ENCODE measurements at regions not wholly inside any gene's neighbourhood (a gene's known extent, or its start where the extent isn't known, plus 50 kb on each side); places are given as distances from the start of the nearest gene placed in this dataset.
"Not testable (repeated sequence)": the region's sequence is repeated elsewhere in the genome, so short reads cannot be mapped to it uniquely, and the experiment has no call there.

DNA sequence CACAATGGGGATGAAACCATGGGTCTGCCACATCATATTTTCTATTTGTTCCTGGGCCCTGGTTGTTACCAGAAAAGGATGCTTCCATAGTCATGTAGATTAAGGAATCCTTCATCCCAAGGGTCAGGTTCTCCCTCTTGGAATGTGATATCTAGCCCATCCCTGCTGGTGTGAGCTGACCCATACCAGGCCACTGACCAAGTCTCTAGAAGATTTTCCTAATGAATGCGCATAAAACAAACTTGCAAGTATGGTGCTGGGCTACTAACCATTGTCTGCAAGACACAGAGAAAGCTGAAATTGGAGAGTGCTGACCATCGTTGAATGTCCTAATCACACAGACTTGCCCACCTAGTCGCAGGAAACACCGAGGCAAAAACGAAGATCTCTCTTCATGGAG, 972.6 kb downstream of the EFNA5 start:
- DNase-seq (ENCODE audit: low spot score), result no peak

DNA sequence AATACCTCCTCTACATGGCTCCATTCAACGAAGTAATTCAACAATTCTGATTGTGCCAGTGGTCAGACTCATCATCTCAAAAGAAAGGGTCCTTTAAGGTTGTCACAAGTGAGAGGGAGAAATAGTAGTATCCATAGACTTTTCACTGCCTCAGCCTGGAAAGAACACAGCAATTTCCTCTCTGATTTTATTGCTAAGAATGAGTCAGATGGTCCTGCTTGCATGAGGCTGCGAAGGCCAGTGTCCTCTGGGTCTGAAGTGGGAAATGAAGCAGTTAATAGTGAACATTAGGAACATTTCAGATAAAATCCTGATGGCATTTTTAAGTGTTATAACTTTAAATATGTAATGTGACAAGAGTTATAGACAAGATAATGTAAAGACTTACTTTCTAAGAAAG, 979.0 kb downstream of the EFNA5 start:
- DNase-seq (ENCODE audit: low spot score), result no peak

DNA sequence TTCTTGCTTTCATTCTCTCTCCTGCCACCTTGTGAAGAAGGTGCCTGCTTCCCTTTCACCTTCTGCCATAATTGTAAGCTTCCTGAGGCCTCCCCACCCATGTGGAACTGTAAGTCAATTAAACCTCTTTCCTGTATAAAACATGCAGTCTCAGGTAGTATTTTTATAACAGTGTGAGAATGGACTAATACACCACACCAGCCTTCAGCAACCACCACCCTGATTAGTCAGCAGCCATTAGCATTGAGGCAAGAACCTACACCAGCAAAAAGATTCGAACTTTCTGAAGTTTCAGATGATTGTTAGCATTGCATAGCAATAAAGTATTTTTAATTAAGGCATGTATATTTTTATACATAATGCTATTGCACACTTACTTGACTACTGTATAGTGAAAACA, 980.2 kb downstream of the EFNA5 start:
- DNase-seq (ENCODE audit: low spot score), result no peak

DNA sequence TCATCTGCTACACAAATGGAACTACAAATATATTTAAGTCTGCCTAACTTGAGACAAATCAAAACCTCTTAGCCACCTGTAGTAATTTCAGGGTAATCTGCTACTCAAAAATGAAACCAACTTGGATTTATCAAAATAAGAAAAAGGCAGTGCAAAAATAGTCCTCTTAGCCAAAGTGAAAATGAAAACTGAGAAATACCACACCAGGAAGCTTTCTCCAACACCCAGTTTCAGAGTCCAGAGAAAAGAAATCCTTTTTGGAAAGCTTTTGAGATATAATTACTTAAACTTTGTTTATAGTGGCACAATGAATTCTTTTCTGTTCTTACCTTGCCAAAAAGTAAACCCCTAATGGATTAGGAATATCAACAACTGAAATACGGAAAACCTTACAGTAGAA, 990.4 kb downstream of the EFNA5 start:
- no peak for DNase-seq (ENCODE audit: low spot score)

DNA sequence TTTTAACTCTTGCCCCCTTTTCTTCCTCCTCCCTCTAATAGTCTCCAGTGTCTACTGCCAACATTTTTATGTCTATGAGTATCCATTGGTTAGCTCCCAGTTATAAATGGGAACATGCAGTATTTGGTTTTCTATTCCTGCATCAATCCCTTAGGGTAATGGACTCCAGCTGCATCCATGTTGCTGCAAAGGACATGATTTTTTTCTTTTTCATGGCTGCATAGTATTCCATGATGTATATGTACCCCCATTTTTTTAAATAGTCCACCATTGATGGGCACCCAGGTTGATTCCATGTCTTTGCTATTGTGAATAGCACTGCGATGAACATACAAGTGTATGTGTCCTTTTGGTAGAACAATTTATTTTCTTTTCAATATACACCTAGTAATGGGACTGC, 993.7 kb downstream of the EFNA5 start:
- DNase-seq (ENCODE audit: low spot score), result no peak

DNA sequence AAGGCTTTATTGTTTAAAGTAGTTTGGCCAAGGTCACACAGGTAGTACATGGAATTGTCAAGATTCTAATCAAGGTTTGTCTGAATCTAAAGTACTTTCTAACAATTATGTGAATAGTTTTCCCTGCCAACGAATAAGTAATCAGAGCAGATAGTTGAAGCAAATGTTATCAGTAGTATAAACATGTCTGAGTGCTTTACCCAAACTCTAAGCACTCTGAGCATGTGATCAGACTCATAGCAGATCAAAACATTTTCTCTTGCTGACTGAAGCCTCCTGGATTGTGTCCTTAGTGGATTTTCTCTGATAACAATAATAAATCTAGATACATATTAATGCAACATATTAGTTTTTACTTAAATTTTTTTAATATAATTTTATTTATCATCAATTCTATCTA, 995.0 kb downstream of the EFNA5 start:
- DNase-seq (ENCODE audit: low spot score), result no peak

DNA sequence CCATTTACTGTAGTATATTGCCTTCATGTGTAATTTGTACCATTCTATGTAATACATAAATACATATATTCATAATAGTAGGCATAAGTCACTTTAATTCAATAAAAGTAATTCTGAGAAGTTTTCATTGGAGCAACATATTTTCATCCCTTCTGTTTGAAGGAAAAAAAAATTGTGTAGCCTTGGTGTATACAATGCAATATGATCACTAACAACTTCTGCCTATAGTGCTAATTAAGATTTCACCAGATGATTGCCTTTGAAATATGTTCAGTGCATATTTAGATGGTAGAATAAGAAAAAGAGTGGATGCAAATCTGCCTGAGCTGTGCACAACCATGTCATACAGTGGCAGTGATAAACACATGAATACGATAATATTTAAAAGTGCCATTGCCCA, 996.8 kb downstream of the EFNA5 start:
- DNase-seq (ENCODE audit: low spot score), result no peak

DNA sequence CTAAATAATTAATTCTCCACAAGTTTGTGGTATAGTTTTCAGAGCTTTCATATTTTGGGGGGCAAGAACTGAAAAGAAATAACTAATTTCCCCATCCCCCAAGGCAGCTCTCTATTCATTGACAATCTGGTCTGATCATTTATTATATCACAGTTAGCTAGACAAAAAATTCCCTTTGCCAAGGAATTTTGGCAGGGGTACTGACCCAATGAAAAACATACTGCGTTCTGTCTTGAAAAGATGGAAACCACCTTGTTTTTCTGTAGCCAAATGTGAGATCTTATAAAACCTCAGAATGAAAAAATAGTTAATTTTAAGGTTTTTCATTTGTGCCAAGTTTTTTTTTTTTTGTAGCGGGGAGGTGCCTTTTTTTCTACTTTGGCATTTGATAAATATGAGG, 1008.9 kb downstream of the EFNA5 start:
- no peak for DNase-seq (ENCODE audit: low spot score)

DNA sequence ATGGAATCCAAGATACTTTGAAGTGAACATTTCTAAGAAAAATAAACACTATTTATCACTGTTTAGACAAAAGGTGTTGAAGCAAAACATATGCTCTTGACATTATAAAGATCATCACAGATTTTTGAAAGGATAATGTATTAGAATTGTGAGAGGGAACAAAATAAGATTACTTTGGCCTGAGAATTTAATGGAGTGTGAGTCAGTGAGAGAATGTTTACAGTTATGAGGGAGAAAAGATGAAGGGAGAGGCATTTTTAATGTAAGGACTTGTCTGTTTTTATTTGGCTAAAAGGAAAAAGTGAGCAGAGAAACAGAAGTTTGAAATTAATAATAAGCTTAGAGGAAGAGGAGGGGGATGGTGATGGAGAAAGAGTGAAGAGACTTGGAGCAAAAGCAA, 1010.1 kb downstream of the EFNA5 start:
- DNase-seq (ENCODE audit: low spot score), result no peak

DNA sequence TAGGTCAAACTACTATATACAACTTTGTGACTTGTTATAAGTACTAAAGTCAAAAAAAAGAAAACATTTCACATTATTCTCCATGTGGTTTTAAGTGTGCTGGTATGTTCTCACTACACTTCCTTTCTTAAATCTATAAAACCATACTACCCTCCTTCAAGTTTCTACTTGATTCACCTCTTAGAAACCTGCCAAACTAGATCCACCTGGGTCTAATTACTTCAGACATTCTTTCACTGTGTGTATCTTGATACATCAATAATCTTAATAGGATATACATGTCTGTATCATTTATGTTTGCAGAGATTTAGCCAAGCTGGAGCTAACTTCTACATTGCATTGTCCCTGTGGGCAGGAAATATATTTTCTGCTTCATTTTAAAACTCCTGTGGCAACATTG, 1012.6 kb downstream of the EFNA5 start:
- no peak for DNase-seq (ENCODE audit: low spot score)

DNA sequence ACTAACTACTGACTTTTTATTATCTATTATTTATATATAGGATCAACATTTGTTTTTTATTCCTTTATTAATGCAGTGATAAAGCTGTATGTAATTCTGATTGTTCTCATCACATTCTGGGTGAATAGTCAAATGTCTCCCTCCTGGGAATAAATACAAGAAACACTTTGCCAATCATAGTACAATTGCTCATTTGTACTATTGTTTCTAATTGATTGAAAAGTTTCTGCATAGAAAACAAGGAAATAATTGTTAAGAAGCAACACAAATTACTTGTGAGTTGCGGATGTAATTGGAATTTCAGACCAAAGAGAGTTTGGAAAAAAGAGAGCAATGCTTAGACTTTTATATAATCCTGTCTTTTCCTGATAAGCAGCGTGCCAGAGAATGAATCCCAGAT, 1013.9 kb downstream of the EFNA5 start:
- DNase-seq (ENCODE audit: low spot score), result peak; percentile 59

DNA sequence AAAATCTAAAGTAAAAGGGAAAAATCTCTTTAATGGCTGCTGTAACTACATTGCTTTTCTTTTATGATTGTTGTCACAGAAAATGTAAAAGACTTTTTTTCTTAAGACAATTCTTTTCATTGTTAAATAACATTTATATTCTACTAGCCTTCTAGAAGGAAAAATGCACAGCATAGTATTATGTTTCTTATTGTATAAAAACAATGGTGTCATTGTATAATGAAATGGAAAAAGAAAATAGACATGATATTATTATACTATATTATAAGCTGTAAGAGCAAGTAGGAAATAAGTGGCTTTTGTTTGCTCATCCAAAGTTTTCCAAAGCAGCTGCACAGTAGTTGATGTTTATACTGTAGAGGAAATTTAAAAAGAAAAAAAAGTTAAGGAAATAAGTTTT, 1021.7 kb downstream of the EFNA5 start:
- peak; percentile 5 for DNase-seq (ENCODE audit: low spot score)

DNA sequence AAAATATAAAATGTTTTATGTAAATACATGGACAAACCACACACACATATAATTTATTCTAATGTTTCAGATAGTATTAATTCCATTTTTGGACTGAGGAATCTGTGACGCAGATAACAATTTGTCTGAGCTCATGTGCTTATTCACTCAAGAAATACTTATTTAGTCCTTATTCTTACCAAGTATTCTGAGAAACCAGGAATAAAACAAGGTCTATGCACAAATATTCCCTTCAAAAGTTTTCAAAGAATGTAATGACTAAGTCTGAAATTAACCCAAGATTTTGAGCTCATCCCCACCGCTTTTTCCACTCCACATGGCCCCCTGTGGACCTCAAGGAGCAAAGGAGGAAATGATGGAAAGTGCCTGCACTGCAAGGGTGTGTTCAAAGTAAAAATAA, 1022.3 kb downstream of the EFNA5 start:
- no peak for DNase-seq (ENCODE audit: low spot score)

DNA sequence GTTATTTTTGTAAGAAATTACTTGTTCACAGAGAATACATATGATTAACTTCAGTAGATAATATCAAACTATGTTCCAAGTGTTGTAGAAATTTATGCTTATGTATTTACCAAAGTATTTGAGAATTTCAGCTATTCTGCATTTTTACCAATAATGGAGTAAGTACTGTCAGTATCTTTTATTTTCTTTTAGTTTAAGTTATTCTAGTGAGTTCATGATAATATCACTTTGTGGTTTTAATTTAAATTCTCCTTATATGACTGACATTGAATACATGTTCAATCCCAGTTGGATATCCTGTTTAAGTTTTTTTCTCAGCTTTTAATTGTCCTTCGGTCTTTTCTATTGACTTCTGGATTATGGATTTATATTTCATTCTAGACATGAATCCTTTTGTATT, 1024.6 kb downstream of the EFNA5 start:
- no peak for DNase-seq (ENCODE audit: low spot score)

DNA sequence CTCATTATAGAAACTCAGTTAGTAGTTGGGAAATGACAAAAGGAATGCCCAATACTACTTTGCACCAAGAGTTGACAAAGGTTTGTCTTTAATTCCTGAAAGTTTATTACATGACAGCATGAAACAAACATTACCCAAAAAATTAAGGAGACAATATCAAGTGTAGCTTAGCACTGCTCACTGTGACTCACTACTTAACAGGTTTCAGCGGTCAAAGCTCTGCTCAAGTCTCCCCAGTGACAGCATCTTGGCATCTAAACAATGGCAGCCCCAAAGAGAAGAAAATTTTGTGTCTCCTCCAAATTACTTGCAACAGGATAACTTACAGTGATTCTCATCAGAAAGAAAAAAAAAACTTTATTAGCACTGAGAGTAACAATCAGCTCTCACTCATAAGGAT, 1030.2 kb downstream of the EFNA5 start:
- DNase-seq (ENCODE audit: low spot score), result no peak

DNA sequence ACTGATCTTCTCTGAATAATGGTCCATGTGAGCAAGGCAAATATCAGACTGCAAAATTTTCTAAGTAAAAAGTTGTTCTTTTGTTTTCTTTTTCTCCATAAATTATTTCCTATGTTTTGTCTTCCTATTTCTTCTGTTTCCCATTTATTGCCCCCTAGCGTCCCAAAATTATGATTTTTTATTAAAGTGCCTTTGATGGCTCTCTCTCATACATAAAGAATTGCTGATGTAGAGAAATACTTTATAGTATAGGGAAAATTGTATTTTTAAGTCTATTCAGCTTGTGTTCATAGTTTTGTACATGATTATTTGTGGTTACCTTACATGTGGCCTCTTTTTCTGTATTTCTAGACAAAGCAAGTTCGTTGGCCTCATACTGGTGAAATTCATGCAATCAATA, 1031.2 kb downstream of the EFNA5 start:
- no peak for DNase-seq (ENCODE audit: low spot score)

DNA sequence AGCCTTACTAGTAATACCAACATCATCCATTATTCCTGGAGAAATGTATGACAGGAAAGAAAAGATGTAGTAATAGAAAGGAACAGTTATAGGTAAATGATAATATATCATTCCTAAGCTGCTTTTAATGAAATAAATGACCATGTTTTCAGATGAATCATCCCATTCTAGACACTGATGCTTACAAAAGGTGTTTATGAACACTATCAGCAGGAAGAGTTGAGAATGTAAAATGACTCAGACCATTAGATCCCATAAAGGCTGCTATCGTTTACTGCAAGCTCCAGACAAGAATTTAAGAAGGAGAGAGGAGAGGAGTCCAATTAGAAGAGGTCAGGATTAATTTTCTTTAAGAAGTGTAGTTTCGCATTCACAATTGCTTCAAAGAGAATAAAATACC, 1033.5 kb downstream of the EFNA5 start:
- no peak for DNase-seq (ENCODE audit: low spot score)

DNA sequence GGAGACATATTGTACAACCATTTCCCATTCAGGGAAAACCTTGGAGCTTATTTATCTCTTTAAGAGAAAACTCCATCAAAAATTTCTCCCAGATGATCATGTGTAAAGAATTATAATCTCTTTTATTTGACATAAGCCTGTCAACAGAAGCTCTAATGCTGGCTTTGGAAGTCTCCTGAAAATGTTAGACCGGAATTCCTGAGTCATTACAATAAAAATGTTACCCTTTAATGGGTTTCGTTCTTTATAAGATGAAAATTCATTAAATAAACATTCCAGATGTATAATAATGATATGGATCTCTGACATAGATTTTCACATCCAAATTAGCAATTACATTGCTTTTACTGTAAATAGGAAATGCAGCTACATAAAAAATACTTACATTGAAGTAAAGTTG, 1036.4 kb downstream of the EFNA5 start:
- DNase-seq (ENCODE audit: low spot score), result no peak

DNA sequence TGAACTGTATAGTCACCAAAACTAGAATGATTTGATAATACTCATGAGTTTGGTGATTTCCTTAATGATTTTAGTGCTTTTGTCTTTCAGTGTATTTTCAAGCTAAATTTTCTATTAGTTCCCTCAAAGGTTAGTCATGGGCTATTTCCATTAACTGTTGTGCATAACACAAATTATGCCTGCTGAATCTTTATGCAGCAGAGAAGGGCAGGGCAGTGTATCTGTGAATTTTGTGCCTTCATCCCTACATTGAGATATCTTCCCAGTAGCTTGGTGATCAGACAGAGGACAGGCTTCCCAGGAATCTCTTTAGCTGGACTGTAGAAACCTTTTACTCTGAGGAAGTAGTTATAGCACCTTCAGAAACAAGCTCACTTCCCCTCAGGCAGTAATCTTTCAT, 1036.9 kb downstream of the EFNA5 start:
- no peak for DNase-seq (ENCODE audit: low spot score)

DNA sequence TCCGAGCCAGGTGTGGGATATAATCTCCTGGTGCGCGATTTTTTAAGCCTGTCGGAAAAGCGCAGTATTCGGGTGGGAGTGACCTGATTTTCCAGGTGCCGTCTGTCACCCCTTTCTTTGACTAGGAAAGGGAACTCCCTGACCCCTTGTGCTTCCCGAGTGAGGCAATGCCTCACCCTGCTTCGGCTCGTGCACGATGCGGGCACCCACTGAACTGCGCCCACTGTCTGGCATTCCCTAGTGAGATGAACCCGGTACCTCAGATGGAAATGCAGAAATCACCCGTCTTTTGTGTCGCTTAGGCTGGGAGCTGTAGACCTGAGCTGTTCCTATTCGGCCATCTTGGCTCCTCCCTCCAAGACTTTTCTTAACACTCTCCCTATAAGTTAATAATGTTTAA, 1042.3 kb downstream of the EFNA5 start:
- DNase-seq (ENCODE audit: low spot score), result not testable (repeated sequence)

DNA sequence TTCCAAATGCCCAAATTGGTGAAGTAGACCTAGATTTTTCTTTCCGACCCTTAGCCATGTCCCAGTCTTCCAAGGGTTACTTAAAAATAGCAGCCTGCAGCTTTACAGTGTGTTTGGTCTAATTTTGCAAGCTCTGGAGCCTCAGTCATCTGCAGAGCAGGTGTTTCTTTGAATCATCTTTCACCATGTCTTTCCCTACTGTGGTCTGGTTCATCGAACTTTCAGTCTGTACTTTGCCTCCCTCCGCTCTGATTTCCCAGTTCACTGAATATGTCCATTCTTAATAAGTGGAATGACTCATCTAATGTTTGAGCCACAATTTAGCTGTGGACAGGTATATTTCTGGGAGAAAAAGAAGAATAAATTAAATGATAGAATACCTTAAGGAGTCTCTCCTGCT, 1060.7 kb downstream of the EFNA5 start:
- DNase-seq (ENCODE audit: low spot score), result no peak

DNA sequence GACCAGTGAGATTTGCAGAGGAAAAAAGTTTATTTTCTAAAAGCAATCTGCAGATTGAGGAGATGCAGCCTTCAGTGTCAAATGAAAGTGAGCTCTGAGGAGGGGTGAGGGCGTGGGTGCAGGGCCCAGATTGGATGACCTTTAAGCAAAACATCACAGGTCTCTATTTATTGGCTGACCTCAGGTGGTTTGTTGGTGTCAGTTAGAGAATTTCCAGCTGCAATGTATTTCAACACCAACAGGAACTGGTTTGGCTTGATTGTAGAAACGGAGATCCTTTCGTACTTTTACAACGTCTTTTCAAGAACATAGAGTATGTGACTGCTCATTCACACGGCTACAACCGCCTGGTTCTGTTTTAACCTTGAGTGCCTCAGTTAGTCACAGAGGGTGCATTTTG, 1069.1 kb downstream of the EFNA5 start:
- no peak for DNase-seq (ENCODE audit: low spot score)

DNA sequence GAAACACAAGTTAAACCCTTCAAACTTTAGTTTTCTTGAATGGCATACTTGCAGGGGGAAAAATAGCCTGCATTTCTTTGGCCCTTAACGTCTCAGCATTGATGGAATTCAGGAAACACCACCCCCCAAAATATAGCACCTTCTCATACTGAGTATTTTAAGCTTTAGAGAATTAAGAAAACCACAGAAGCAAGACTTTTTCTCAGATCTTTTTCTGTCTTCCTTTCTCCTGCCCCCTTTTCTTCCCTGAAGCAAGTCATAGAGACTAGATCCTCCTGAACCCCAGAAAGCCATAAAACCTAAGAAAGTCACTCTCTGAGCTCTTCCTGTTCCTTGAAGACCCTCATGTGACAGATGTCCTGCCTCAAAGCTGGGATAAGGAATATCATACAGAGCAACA, 1069.9 kb downstream of the EFNA5 start:
- DNase-seq (ENCODE audit: low spot score), result no peak

DNA sequence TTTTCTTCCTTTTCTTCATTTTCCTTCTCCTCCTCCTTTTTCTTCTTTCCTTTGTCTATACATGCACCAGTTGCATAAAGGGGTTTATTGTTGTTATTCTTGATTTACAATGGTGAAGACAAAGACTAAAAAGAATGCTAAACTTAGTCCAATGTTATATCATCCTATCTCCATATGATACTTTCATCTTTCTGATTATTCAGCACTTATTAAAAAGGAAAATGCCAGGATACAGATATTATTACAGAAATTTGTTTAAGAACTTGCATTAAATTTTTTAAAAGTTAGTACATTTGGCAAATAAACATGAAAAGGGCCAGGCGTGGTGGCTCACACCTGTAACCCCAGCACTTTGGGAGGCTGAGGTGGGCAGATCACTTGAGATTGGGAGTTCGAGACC, 1074.9 kb downstream of the EFNA5 start:
- DNase-seq (ENCODE audit: low spot score), result no peak

DNA sequence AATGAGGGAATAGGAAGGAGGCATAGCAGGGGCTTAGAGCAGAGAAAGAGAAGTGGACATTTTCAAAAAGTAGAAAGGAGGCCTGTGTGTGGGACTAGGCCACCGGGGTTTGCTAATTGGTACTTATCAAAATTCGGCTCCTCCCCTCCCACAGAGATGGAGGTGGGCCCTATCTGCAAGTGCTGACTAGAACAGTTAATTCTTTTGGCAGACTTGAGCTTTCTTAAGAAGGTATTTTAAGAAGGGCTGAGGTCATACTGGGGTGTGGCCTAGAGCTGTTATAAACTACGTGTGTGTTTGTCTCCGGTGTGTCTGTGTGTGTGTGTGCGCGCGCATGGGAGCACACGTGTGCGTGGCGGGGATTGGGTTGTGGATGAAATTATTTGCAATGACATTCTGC, 1086.5 kb downstream of the EFNA5 start:
- DNase-seq (ENCODE audit: low spot score), result no peak
